MM.1S (cell line): ENCODE measurements at regions not wholly inside any gene's neighbourhood (a gene's known extent, or its start where the extent isn't known, plus 50 kb on each side); places are given as distances from the start of the nearest gene placed in this dataset.

Source experiments
- DNase-seq: peaks from one replicate; pipeline ENCODE4 v3.0.0-alpha.2; 2015
- H2AFZ ChIP-seq: fragments of 300-600 bp; sonication (generic); 2 replicates; pipeline ENCODE4 v1.6.0; 2016; ENCODE audit warnings: antibody characterized with exemption, low read length
- H3F3A ChIP-seq: fragments of 300-600 bp; sonication (generic); 2 replicates; pipeline ENCODE4 v1.6.1; 2016; ENCODE audit warnings: mild to moderate bottlenecking, antibody characterized with exemption, low read length, moderate library complexity, mixed read lengths; ENCODE audit not compliant: insufficient read depth
- H3K27ac ChIP-seq: fragments of 300-600 bp; sonication (generic); 2 replicates; pipeline ENCODE4 v1.5.1; 2016; ENCODE audit warnings: mild to moderate bottlenecking, low read length
- H3K27me3 ChIP-seq: fragments of 300-600 bp; sonication (generic); replicated peaks from 2 replicates; pipeline ENCODE4 v1.6.0; 2016; ENCODE audit warnings: low read length; ENCODE audit not compliant: insufficient read depth
- H3K36me3 ChIP-seq: fragments of 300-600 bp; sonication (generic); replicated peaks from 2 replicates; pipeline ENCODE4 v1.6.1; 2016; ENCODE audit warnings: mild to moderate bottlenecking, low read length, mixed read lengths; ENCODE audit not compliant: insufficient read depth
- H3K4me1 ChIP-seq: fragments of 300-600 bp; sonication (generic); 2 replicates; pipeline ENCODE4 v1.6.1; 2016; ENCODE audit warnings: low read length, mixed read lengths
- H3K4me2 ChIP-seq: fragments of 300-600 bp; sonication (generic); 2 replicates; pipeline ENCODE4 v1.6.0; 2016; ENCODE audit warnings: low read depth, low read length
- H3K4me3 ChIP-seq: fragments of 300-600 bp; sonication (generic); 2 replicates; pipeline ENCODE4 v1.5.1; 2016; ENCODE audit warnings: low read length, mixed read lengths
- H3K79me2 ChIP-seq: fragments of 300-600 bp; sonication (generic); 2 replicates; pipeline ENCODE4 v1.6.1; 2016; ENCODE audit warnings: mixed run types, low read length, mixed read lengths
- H3K9ac ChIP-seq: fragments of 300-600 bp; sonication (generic); 2 replicates; pipeline ENCODE4 v1.6.1; 2016; ENCODE audit warnings: low read length, mixed read lengths
- H3K9me2 ChIP-seq: fragments of 300-600 bp; sonication (generic); replicated peaks from 2 replicates; pipeline ENCODE4 v1.6.1; 2016; ENCODE audit warnings: mild to moderate bottlenecking, low read length, mixed read lengths; ENCODE audit not compliant: insufficient read depth
- H3K9me3 ChIP-seq: fragments of 300-600 bp; sonication (generic); replicated peaks from 2 replicates; pipeline ENCODE4 v1.6.1; 2016; ENCODE audit warnings: mild to moderate bottlenecking, low read length, mixed read lengths; ENCODE audit not compliant: insufficient read depth
- H4K20me1 ChIP-seq: fragments of 300-600 bp; sonication (generic); 2 replicates; pipeline ENCODE4 v1.6.1; 2016; ENCODE audit warnings: mild to moderate bottlenecking, low read length, moderate library complexity, mixed read lengths; ENCODE audit not compliant: insufficient read depth
- EZH2 ChIP-seq: fragments of 300-600 bp; sonication (generic); optimal IDR thresholded peaks from 2 replicates; pipeline ENCODE3; 2017; ENCODE audit warnings: low read depth, mild to moderate bottlenecking, antibody characterized with exemption, low read length, mixed read lengths
- EZH2phosphoT487 ChIP-seq: fragments of 300-600 bp; sonication (generic); IDR thresholded peaks from 2 replicates; pipeline ENCODE4 v1.6.1; 2018; ENCODE audit warnings: antibody characterized with exemption, low read length
- TF ChIP-seq, protein P1 (sequence below): fragments of 300-600 bp; sonication (generic); IDR thresholded peaks from 2 replicates; pipeline ENCODE4 v1.5.1; 2016; ENCODE audit warnings: antibody characterized with exemption, low read length, mixed read lengths

DNA sequence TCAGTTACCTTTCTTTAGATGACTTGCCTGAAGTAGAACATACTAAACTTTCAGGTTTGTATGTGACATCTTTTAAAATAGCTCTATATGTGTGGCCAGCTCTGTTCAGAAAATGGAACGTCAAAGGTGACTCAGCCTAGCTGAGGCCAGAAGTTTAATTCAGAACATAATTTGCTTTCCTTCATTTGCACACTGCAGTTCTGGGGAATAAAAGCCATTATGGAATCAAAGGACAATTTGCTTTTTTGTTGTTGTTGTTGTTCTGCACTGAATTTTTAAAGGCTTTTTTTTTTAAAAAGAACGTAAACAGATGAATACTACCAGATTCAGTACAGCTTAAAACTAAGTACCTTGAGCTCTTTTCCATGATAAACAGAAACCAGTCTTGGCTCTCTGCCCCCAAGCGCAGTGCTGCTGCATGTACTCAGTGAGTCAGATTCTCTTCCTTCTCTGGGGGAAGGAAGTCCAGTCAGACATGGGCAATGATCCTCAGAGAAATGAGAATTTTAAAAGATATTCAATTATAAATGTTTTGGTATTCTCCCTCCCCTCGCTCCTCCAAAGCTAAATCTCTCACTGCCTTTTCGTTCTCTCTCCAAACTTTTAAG, 644.2 kb downstream of the NOVA1 start:
- H3K27ac ChIP-seq, result no peak overlapping the region
- no peaks in the 10 kb centered on the region for H4K20me1 ChIP-seq
- H3K4me1 ChIP-seq, result no peaks in the 10 kb centered on the region
- no peaks in the 10 kb centered on the region for H3K79me2 ChIP-seq
- H3K9me3 ChIP-seq, result no peaks in the 10 kb centered on the region
- no peaks in the 10 kb centered on the region for H3K36me3 ChIP-seq
- H3K9me2 ChIP-seq, result no peaks in the 10 kb centered on the region
- DNase-seq, result no peak
- H3K4me2 ChIP-seq, result no peak overlapping the region
- TF ChIP-seq EZH2phosphoT487, result no peak
- TF ChIP-seq, protein P1, sequence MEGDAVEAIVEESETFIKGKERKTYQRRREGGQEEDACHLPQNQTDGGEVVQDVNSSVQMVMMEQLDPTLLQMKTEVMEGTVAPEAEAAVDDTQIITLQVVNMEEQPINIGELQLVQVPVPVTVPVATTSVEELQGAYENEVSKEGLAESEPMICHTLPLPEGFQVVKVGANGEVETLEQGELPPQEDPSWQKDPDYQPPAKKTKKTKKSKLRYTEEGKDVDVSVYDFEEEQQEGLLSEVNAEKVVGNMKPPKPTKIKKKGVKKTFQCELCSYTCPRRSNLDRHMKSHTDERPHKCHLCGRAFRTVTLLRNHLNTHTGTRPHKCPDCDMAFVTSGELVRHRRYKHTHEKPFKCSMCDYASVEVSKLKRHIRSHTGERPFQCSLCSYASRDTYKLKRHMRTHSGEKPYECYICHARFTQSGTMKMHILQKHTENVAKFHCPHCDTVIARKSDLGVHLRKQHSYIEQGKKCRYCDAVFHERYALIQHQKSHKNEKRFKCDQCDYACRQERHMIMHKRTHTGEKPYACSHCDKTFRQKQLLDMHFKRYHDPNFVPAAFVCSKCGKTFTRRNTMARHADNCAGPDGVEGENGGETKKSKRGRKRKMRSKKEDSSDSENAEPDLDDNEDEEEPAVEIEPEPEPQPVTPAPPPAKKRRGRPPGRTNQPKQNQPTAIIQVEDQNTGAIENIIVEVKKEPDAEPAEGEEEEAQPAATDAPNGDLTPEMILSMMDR, result no peak
- no peak for TF ChIP-seq EZH2
- H2AFZ ChIP-seq, result no peak overlapping the region
- no peak overlapping the region for H3K4me3 ChIP-seq
- no peaks in the 10 kb centered on the region for H3K27me3 ChIP-seq
- no peak overlapping the region for H3K9ac ChIP-seq
- H3F3A ChIP-seq, result no peaks in the 10 kb centered on the region

DNA sequence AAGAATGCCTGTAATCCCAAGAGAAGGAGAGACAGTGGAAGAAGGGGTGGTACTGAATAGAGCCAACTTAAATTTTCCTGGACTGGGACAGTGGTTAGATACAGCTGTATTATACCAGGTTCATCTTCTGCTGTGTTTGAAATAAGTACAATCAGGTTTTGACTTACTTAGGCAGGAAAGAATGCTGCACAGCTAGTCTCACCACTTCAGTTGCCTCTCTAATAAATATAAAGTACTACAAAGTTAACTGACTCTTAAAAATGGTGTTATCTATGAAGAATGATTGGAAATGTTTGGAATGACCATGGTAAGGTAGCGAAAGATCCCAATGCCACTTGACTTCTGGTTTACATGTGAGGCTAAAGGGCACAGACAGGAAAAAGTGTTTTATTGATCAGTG, 652.1 kb downstream of the NOVA1 start:
- H3K9me3 ChIP-seq, result no peaks in the 10 kb centered on the region
- H3K27ac ChIP-seq, result no peak overlapping the region
- H4K20me1 ChIP-seq, result no peaks in the 10 kb centered on the region
- TF ChIP-seq EZH2phosphoT487 (no peak), EZH2 (no peak)
- TF ChIP-seq, protein P1, result no peak
- no peak for DNase-seq
- no peak overlapping the region for H3K9ac ChIP-seq
- no peak overlapping the region for H3K4me3 ChIP-seq
- H3K36me3 ChIP-seq, result no peaks in the 10 kb centered on the region
- no peaks in the 10 kb centered on the region for H3K4me1 ChIP-seq
- no peak overlapping the region for H3K4me2 ChIP-seq
- H3K9me2 ChIP-seq, result no peaks in the 10 kb centered on the region
- no peak overlapping the region for H2AFZ ChIP-seq
- no peaks in the 10 kb centered on the region for H3K79me2 ChIP-seq
- H3K27me3 ChIP-seq, result no peaks in the 10 kb centered on the region
- no peaks in the 10 kb centered on the region for H3F3A ChIP-seq

DNA sequence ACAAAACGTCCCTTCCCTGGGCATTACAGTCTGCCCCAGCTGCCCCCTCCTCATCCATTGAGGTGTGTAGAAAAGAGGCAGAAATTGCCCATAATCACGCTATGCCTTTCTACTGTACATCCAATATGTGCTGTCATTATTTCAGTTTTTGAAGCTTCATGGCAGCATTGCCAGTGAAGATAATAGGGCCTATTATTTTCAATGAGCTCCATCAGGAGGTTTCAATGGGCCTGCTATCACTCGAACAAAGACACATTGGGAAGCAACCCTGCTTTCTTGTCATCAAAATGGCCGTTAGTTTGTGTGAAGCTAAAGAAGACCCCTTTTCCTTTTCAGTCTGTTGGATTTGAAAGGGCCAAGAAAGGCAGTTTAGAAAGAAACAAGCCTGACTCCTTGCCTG, 653.8 kb downstream of the NOVA1 start:
- TF ChIP-seq, protein P1, result no peak
- TF ChIP-seq EZH2phosphoT487, result no peak
- TF ChIP-seq EZH2, result no peak
- Histone ChIP-seq H3F3A (no peaks in the 10 kb centered on the region), H3K27me3 (no peaks in the 10 kb centered on the region), H2AFZ (no peak overlapping the region), H3K4me1 (no peaks in the 10 kb centered on the region), H3K79me2 (no peaks in the 10 kb centered on the region), H3K4me2 (no peak overlapping the region), H3K27ac (no peak overlapping the region), H3K36me3 (no peaks in the 10 kb centered on the region), H3K4me3 (no peak overlapping the region), H3K9ac (no peak overlapping the region), H3K9me3 (no peaks in the 10 kb centered on the region), H3K9me2 (no peaks in the 10 kb centered on the region), H4K20me1 (no peaks in the 10 kb centered on the region)
- DNase-seq, result no peak

DNA sequence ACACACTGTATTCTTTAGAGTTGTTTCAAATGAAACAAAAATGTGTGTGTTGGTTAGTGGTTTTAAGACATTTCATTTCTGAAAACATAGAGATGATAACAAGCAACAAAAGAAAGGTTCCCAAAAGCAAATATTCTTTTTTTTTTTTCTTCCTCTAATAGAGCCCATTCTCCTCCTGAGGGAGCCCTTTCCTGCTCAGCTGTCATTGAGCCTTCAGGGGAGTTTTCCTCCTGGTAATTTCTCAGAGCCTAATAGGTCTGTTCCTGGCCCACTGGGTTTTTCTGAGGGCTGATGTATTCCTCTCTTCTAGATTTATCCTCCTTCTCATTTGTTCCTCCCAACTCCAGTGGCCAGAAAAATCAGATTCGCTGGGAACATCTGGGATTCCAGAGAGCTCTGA, 654.5 kb downstream of the NOVA1 start:
- H3K79me2 ChIP-seq, result no peaks in the 10 kb centered on the region
- no peaks in the 10 kb centered on the region for H4K20me1 ChIP-seq
- TF ChIP-seq, protein P1, result no peak
- TF ChIP-seq EZH2phosphoT487 (no peak), EZH2 (no peak)
- H3K4me1 ChIP-seq, result no peaks in the 10 kb centered on the region
- no peak overlapping the region for H3K9ac ChIP-seq
- no peaks in the 10 kb centered on the region for H3K9me3 ChIP-seq
- H3K27me3 ChIP-seq, result no peaks in the 10 kb centered on the region
- no peaks in the 10 kb centered on the region for H3K36me3 ChIP-seq
- H2AFZ ChIP-seq, result no peak overlapping the region
- no peaks in the 10 kb centered on the region for H3F3A ChIP-seq
- H3K27ac ChIP-seq, result no peak overlapping the region
- H3K4me2 ChIP-seq, result no peak overlapping the region
- no peak overlapping the region for H3K4me3 ChIP-seq
- DNase-seq, result no peak
- no peaks in the 10 kb centered on the region for H3K9me2 ChIP-seq
